Thoracic aorta (tissue), 2 donors: ENCODE measurements at regions not wholly inside any gene's neighbourhood (a gene's known extent, or its start where the extent isn't known, plus 50 kb on each side); places are given as distances from the start of the nearest gene placed in this dataset.

Experiments
- ATAC-seq: fragments of 150-250 bp; one replicate; pipeline ENCODE4 v1.8.0; 2017; ENCODE audit warnings: low read depth; ENCODE audit not compliant: insufficient number of reproducible peaks, low FRiP score
- DNase-seq: peaks from one replicate; pipeline ENCODE4 v3.0.0-alpha.2; 2020; ENCODE audit warnings: low spot score
- H3K27ac ChIP-seq, 2 donors: fragments of 200-600 bp; sonication (generic); 1 replicate in 1 of 2; 2 replicates in 1 of 2; pipeline ENCODE4 v1.5.1; 2016; ENCODE audit warnings: mild to moderate bottlenecking in 2 of 2, moderate library complexity in 2 of 2
- H3K27me3 ChIP-seq: fragments of 200-600 bp; sonication (generic); replicated peaks from 2 replicates; pipeline ENCODE4 v1.6.0; 2016; ENCODE audit warnings: mild to moderate bottlenecking; ENCODE audit not compliant: insufficient read depth
- H3K36me3 ChIP-seq: fragments of 200-600 bp; sonication (generic); one replicate; pipeline ENCODE4 v1.5.1; 2016
- H3K4me1 ChIP-seq, 2 donors: fragments of 200-600 bp; sonication (generic); 1 replicate in 1 of 2; 2 replicates in 1 of 2; pipeline versions ENCODE4 v1.5.1 to v1.6.0; 2016; ENCODE audit warnings: low read depth in 2 of 2, mild to moderate bottlenecking in 1 of 2; ENCODE audit not compliant: control insufficient read depth in 1 of 2
- H3K4me3 ChIP-seq: fragments of 200-600 bp; sonication (generic); 2 replicates; pipeline ENCODE4 v1.5.1; 2016; ENCODE audit warnings: mild to moderate bottlenecking
- H3K9me3 ChIP-seq: fragments of 200-600 bp; sonication (generic); 2 replicates; pipeline ENCODE4 v1.5.1; 2016
- CTCF ChIP-seq: fragments of 200-600 bp; sonication (generic); IDR thresholded peaks from one replicate; pipeline ENCODE4 v1.5.1; 2019; ENCODE audit warnings: antibody characterized with exemption

GRCh38 chr5:89241186-89241585 is 358.2 kb upstream of the MEF2C start:
- H3K4me3 ChIP-seq = no peak overlapping the region
- no peak for TF ChIP-seq CTCF
- no peaks in the 10 kb centered on the region for H3K27me3 ChIP-seq
- H3K27ac ChIP-seq = no peak overlapping the region
- DNase-seq (no peak), ATAC-seq (no peak)
- H3K9me3 ChIP-seq = no peaks in the 10 kb centered on the region
- no peaks in the 10 kb centered on the region for H3K36me3 ChIP-seq
- H3K4me1 ChIP-seq = peaks cover 0 to 4% of the 10 kb centered on the region in 2 donors

DNA sequence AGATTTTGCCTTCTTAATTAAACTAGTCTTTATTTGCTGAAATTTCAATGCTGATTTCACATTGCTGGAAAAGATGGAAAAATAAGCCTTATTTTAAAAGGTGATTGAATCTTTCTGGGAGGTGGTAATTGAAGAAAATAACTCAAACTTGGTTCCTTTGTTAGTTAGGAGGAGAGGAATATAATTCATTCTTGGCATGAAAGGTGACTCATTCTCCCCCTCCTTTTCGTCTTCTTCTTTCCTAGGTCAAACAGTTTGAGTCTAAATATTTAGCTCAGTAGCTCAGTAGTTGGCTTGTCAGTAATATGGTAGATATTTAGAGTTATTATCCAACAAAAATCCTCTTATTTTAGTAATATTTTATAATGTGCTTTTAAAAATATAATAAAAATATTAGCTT is 353.9 kb upstream of the MEF2C start:
- H3K4me3 ChIP-seq = no peak overlapping the region
- peaks cover 0 to 4% of the 10 kb centered on the region in 2 donors for H3K4me1 ChIP-seq
- no peaks in the 10 kb centered on the region for H3K36me3 ChIP-seq
- TF ChIP-seq CTCF = no peak
- no peak overlapping the region for H3K27ac ChIP-seq
- ATAC-seq (no peak), DNase-seq (no peak)
- no peaks in the 10 kb centered on the region for H3K9me3 ChIP-seq
- H3K27me3 ChIP-seq = no peaks in the 10 kb centered on the region

DNA sequence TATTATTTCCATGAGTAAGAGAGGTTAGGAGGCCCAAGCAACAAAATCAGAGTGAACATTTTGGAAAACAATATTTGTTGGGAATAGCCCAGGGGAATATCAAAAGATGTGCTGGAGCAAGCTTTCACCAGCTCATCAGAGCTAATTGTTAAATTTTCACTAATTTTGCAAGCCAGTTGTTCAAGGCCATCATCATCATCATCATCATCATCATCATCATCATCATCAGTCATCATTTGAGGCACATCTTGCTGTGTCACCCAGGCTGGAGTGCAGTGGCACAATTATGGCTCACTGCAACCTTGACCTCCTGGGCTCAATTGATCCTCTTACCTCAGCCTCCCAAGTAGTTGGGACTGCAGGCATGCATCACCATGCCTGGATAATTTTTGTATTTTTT is 350.5 kb upstream of the MEF2C start:
- Histone ChIP-seq H3K9me3 (no peaks in the 10 kb centered on the region), H3K27me3 (no peaks in the 10 kb centered on the region), H3K27ac (no peak overlapping the region), H3K4me1 (peaks cover 0 to 4% of the 10 kb centered on the region in 2 donors), H3K36me3 (no peaks in the 10 kb centered on the region), H3K4me3 (no peak overlapping the region)
- no peak for ATAC-seq
- no peak for DNase-seq
- no peak for TF ChIP-seq CTCF

DNA sequence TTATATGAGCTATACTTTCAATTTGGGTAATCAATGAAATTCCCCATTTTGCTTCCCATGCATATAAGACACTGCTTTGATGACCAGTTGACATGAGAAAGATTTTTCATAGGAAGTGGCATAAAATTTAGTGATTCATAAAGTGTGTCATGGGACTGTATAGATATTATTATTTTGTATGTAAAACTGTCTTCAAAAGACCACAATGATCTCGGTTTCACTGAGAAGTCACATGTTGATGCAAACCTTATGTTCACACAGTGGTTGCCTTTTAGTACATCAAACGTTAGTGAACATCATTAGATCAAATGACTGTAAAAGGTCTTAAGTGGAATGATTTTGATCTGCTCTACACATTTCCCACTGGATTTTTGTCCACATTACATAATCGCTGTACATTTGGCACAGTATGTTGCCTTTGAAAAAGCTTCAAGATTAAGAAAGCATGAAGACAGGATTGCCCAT is 349.2 kb upstream of the MEF2C start:
- Histone ChIP-seq H3K4me1 (peaks cover 0 to 4% of the 10 kb centered on the region in 2 donors), H3K4me3 (no peak overlapping the region), H3K27ac (no peak overlapping the region), H3K36me3 (no peaks in the 10 kb centered on the region), H3K27me3 (no peaks in the 10 kb centered on the region), H3K9me3 (no peaks in the 10 kb centered on the region)
- TF ChIP-seq CTCF = no peak
- ATAC-seq (no peak), DNase-seq (no peak)

DNA sequence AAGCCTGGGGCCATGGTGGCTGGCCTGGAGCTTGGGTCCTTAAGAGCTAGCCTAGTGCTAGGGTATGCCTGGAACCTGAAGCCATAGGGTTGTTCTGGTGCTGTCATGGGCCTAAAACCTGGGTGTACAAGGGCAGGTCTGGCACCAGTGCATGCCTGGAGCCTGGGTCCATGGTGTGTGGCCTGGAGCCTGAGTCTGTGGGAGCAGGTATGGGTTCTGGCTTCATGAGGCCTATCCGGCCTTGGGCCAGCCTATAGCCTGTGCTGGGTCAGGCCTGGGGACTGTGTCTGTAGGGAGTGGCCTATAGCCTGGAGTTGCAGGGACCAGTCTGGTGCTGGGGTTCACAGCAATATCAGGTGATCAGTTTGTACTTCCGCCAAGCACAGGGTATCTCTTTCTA is 347.2 kb upstream of the MEF2C start:
- DNase-seq (no peak), ATAC-seq (no peak)
- Histone ChIP-seq H3K27ac (no peak overlapping the region), H3K4me3 (no peak overlapping the region), H3K27me3 (no peaks in the 10 kb centered on the region), H3K36me3 (no peaks in the 10 kb centered on the region), H3K4me1 (no peaks in the 10 kb centered on the region), H3K9me3 (no peaks in the 10 kb centered on the region)
- no peak for TF ChIP-seq CTCF
